CD4-positive, alpha-beta T cell treated with Interleukin-6 for 4 hours (primary cell): ENCODE measurements at regions not wholly inside any gene's neighbourhood (a gene's known extent, or its start where the extent isn't known, plus 50 kb on each side); places are given as distances from the start of the nearest gene placed in this dataset.
A peak's percentile ranks its signal among the peaks of the same experiment; 100 is the strongest.
"Not testable (repeated sequence)": the region's sequence is repeated elsewhere in the genome, so short reads cannot be mapped to it uniquely, and the experiment has no call there.

ENCODE experiments used
- DNase-seq: peaks from one replicate; pipeline ENCODE4 v3.0.0-alpha.2; 2020; ENCODE audit warnings: mixed read lengths

DNA sequence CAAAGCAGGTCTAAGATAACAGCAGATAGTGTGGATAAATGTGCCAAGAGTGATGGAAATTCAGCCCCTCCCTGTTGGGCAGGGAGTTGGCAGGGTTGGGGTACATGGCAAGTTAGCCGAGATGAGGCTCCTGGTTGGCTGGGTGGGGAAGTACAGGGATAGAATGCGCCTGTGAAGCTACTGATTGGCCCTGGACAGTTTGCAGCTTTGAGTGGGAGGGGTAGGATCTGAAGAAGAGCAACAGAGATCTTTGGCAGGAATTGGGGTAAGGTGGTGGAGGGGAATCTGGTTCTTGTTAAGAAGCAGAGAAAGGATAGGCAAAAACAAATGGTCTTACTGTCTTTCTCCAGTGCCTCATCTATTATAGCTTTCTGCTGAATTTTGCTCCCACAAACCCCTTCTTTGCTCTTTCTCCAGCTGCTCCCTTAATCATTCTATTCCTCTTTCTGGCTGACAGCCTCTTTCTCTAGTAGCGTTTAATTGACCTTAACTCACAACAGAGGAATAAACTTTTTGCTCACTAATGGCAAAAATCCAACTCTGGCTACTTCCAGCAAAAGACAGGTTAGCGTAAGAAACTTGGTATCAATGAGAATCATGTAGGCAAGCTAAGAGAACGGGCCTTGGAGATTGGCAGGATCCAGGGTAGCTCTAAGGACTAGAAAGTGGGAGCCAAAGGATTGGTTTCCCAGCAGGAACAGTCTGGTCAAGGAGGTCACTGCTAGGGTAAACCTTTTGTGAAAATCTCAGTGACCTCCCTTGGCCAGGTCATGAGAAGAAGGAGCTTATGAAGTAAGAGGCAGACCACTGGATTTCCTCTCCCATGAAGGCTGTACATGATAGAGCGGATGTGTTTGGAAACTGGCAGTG, 86.3 kb upstream of the CARMIL1 start:
- DNase-seq, result no peak

DNA sequence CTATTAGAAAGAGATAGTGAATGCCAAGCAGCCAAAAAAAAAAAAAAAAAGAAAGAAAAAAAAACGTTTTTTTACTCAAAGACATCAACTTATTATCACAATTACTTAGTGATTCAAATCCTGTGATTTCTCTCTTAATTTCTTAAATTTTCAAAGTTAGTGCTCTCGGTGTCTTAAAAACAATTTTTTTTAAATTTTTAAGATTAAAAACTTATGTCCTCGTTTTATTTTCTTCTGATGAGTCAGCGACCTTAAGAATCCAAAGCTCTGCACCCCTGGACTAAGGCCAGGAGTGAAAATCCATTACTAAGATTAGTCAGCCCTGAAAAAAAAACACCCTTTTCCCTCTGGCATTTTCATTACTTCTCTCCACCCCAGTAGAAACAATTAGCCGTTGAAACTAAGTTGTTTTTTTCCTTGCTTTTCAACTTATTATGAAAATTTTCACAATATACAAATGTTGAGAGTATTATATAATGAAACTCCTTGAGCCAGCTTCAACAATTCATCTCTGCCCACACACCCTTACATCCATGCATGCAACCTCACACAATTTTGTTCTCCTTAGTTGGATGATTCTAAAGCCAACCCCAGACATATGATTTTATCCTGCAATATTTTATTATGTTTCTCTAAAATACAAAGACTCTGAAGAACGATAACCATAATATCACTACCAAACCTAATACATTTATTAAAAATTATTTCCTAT, 85.6 kb upstream of the CARMIL1 start:
- no peak for DNase-seq

DNA sequence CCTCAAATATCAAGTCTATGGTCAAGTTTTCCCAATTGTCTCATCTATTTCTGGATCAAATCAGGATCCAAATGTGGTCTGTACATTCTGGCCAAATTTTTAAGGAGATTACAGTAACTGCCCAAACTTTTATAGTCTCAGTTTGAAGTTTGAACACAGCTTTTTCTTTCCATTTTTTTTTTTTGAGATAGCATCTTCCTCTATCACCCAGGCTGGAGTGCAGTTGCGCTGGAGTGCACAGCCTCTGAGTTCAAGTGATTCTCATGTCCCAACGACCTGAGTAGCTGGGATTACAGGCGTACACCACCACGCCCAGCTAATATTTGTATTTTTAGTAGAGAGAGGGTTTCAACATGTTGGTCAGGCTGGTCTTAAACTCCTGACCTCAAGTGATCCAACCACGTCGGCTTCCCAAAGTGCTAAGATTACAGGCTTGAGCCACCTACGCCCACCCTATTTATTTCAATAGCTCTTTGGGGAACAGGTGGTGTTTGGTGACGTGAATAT, 84.9 kb upstream of the CARMIL1 start:
- DNase-seq, result no peak

DNA sequence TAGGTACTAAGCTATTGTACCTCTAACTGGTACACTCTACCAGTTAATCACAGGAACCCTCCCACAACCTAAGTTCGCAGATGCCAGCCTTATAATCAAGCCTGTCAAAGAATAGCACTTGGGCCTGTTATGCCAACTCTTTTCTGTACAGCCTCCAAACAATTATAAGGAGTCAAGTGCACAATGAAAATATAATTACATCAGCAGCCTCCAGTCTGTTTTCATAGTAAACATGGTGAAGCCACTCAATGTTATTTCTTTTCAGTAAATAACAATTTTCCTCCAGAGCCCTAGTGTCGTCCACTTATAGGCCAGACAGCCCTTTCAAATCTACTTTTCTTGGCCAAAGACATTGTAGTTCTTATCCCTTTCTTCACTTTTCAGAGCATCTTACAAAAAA, 82.7 kb upstream of the CARMIL1 start:
- DNase-seq, result no peak

DNA sequence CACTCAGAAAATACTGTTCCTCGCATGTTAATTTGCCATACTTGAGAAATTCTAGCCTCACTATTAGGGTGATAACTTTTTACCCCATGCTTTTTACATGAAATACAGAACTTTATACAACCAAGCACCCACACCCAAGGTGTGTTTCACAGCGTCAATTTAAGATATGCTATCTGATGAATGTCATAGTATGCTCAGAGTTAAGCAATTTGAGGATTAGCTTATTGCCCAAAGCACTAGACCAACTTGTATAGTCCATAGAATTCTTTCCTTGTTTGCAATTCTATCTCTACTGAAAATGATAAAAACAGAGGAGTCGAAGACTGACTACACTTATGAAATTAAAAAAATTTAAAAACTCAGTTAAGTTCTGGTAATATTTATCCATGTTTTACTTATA, 82.1 kb upstream of the CARMIL1 start:
- DNase-seq, result no peak

DNA sequence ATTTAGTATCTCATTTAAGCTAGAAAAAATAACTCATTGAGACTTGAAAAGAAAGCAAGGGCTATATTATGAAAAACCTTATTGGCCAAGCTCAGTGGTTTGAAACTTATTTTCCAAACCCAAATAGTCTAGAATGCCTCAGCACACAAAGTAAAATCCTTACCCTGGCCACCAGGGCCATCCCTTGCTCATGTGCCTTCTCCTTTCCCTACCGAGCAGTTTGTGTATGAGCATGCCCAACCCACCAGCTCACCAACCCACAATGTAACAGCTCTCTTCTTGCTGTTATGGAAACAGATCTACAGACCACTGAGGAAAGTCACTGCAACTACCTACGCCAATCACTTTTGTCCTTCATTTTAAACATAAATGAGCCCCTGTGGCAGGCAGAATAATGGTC, 79.6 kb upstream of the CARMIL1 start:
- DNase-seq, result no peak

DNA sequence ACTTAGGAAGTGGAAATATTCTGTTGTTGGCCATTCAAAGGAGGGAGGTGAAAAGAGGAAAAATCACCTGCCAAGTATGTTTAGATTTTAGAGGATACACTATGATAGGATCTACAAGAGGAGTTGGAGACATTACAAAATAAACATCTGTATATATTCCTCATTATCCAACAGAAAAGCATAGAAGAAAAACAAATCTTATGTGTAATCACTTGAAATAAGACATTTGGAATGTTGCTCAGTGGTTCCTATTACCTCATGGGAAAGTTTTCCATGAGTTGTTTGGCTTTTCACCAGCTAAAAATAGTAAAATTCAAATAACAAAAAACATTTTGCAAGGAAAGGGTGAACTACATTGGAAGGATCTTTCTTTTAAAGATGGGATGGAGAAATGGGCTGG, 76.7 kb upstream of the CARMIL1 start:
- DNase-seq, result no peak

DNA sequence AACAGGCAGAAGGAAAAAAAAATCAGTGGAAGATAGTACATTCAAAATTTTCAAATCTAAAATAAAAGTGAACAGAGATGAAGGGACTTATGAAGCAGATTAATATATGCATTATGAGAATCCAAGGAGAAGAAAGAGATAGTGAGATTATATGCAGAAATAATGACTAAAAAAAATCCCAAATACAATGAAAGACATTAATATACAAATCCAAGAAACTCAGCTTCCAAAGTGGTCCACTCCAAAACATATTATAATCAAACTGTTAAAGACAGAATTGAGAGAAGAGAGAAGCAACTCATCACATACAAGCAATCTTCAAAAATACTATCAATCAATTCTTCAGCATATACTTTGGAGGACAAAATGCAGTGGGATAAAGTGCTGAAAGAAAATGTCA, 73.5 kb upstream of the CARMIL1 start:
- no peak for DNase-seq

DNA sequence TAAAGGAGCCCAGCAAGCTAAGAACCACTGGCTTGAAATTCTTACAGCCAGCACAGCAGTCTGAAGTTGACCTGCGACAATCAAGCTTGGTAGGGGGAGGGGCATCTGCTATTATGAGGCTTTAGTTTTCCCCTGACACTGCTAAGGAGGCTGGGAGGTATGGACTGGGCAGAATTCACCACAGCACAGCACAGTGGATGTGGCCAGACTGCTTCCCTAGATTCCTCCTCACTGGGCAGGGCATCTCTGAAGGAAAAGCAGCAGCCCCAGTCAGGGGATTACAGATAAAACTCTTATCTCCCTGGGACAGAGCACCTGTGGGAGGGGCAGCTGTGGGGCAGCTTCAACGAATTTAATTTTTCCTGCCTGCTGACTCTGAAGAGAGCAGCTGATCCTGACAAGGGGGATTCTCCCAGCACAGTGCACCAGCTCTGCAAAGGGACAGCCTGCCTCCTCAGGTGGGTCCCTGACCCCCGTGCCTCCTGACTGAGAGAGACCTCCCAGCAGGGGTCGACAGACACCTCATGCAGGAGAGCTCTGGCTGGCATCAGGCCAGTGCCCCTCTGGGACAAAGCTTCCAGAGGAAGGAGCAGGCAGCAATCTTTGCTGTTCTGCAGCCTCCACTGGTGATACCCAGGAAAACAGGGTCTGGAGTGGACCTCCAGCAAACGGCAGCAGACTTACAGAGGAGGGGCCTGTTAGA, 71.6 kb upstream of the CARMIL1 start:
- not testable (repeated sequence) for DNase-seq

DNA sequence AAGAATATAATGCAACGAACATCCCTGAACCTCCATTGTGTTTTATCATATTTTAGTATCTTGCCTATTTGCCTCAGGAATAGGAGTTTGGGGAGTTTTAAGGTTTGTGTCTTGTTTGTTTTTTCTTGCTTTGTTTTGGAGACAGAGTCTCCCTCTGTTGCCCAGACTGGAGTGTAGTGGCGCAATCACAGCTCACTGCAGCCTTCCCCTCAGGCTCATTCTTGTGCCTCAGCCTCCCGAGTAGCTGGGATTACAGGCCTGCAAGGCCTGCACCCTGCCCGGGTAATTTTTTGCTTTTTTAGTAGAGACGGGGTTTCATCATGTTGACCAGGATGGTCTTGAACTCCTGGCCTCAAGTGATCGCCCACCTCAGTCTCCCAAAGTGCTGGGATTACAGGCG, 63.3 kb upstream of the CARMIL1 start:
- no peak for DNase-seq

DNA sequence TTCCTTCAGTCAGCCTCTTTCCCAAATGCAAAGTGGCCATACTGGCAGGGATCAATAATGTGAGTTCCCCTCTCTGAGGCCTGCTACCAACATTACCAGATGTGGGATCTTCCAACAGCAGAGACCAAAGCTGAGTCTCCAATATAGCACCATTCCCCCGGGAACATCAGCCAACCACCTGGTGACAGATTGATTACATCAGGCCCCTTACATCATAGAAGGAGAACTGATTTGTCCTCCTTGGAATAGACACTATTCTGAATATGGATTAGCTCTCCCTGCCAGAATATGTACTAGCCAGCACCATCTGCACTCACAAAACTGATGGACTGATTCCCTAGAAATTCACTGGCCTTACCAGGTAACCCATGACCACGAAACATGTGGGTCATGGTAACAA, 61.9 kb upstream of the CARMIL1 start:
- DNase-seq, result no peak

DNA sequence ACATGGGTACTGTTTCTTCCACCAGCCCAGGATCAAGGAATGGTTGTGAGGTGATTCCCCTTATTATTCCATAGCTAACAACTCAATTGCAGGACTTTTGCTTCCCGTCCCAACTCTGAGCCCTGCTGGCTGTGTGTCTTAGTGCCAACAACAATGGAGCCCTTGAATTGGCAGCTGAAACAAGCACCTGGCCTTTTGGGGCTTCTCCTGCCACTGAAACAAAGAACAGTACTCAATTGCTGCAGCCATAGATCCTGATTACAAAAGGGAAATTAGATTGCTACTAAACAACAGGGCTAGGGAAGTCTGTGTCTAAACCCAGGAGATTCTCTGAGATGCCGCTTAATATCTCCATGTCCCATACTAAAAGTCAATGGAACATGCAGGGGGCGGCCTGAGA, 61.3 kb upstream of the CARMIL1 start:
- DNase-seq, result no peak

DNA sequence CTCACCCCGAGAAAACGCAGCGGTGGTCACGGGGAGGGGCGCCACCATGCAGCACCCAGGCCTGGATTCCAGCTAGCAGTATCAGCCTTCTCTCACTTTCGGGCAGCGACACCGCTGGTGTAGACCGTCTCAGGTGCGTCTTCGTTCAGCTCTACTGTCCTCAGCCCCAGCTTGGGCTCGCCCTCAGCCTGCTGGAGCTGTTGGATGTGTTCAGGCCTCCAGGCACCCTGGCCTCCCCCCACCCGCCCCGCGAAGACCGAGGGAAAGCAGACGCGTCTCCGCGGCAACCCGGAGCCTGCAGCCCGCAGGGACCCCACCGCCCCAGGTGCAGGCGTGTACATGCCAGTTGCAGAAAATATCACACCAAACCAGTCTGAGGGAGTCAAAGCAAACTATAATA, 60.8 kb upstream of the CARMIL1 start:
- DNase-seq, result no peak

DNA sequence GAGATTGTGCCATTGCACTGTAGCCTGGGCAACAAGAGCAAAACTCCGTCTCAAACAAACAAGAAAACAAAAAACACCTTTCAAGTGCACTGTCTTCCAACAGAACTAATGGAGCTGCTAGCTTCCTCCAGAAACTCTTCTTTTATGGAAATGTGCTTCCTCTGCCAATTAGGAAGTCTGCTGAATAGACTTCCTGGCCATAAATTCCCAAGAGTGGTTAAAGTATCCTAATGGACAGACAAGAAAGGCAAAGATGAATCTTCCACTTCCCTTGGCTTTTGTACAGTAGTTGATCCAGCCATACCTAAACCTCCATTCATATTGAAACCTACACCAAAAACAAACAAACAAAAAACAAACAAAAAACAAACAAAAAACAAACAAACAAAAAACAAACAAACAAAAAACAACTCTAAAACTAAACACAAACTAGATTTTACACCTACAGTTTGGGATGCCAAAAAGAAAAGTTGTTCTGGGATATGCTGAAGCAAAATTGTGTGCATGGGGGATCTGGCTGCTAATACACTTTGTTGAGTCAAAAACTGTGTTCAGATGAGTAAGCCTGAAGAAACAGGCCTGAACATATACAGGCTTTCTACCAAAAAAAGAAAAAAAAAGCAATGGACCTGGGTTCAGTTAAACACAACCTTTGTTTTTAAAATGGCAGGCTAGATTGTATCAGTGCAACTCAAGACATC, 59.8 kb upstream of the CARMIL1 start:
- DNase-seq, result no peak

DNA sequence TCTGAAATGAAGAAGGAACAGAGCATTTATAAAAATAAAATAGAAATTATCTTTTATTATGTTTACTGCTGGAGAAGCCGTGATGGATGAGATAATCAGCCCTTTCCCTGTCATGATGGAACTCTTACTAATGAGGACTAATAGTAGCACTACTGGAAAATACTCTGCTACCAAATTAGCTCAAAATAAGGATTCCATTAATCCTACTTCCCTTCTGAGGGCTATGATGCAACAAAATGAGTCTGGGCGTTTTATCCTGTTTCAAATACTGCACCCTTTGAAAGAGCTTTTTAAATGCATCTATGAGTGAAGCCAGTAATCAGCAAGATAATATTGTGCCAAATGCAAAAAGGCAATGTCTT, 59.3 kb upstream of the CARMIL1 start:
- no peak for DNase-seq

DNA sequence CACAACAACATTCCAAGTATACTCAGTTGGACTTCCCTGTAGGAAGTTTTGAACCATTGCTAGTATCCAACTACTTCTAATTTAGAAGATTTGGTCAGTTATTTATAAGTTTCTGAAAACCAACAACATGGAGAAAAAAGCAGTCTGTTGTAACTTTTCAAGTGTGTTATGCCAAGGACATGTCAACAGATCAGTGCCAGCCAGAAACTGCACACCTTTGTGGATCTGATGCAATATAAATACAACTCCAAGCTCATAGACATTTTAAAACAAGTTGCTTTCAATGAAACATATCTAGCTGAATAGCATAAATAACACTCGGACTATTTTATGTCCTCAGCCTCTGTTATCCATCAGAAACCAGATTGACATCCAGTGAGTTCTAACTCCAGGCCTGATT, 58.3 kb upstream of the CARMIL1 start:
- no peak for DNase-seq

DNA sequence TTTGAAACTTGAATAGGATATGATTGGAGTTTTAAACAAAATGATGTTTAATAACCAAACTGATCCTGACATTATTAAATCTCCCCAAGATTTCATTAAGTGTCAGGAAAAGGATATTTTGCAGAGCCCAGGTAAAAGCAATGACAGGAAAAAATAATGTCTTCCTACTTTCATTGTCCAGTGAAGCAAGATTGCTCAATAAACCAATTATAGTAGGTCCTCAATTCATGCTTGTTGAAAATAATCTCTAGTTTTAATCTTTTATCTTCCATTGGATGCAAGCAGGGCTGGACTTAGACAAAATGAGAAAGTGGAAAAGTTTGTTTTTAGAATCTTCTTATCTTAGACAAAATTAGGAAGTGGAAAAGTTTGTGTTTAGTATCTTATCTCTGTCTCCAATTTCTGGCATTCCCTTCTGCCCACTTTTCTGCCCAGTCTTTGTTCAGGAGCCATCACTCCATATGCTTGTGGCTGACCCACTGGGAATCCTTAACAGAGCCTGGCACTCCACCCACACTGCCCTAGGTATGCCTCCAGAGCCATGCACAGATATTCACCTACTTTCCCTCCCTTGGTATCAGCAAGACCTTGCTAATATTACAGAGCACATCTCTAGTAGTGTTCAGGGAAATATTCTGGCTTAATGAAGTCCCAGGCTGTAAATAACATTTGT, 57.0 kb upstream of the CARMIL1 start:
- DNase-seq, result no peak

DNA sequence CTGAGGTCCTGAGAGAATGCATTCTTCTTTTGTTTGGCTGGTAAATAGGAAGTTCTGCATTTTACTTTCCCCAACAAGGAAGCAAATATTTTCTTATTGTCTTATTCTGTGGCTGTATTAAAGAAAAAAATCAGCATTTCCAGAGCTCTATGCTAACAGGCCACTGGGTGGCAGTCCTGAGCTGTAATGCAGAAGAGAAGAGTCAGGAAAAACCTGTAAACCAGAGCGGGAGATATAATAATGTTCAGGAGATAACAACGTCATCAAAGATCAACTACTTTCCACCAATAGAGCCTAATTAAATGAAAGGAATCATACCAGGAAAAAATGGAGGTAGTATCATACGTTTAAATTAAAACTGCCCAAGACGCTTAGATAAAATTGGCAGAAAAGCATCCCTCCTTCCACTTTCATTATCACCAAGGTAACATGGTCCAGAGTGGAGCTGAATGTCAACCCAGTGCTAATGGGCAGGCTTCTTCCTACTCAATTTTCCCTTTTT, 55.6 kb upstream of the CARMIL1 start:
- DNase-seq, result peak; percentile 78

DNA sequence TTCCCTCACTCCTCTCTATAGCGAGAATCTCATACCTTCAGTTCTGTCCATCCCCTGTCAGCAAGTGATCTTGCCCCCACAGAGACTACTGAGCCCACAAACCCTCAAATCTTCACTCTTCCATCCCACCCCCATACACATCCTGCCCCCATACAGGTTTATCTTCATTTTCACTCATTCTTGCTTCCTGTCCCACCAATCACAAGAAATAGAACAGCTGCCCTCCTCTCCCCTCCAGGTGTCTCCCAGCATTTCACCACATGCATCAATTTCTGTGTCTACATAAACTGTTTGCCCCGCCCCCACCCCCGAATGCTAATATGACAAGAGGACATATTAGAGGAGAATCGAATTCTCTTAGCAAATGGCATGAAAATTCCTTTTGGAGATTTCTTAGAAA, 54.9 kb upstream of the CARMIL1 start:
- no peak for DNase-seq

DNA sequence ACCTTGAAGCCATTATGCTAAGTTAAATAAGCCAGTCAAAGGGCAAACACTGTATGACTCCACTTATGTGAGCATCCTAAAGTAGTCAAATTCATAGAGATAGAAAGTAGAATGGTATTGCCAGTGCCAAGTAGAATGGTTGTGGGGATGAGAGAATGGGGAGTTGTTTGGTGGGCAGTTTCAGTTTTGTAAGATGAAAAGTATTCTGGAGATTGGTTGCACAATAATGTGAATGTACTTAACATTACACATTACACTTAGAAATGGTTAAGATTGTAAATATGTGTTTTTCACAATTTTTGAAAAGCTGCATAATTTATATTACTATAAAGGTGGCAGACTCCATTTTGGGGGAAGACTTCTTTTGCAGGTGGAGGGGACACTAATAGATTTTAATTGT, 51.3 kb upstream of the CARMIL1 start:
- no peak for DNase-seq
